Esophagus muscularis mucosa (tissue), 4 donors: ENCODE measurements at regions not wholly inside any gene's neighbourhood (a gene's known extent, or its start where the extent isn't known, plus 50 kb on each side); places are given as distances from the start of the nearest gene placed in this dataset.

Experiments used
- DNase-seq: peaks from one replicate; pipeline ENCODE4 v3.0.0-alpha.2; 2017; ENCODE audit errors: extremely low spot score
- H3K27ac ChIP-seq, 4 donors: fragments of 200-600 bp; sonication (generic); replicated peaks in 1 of 4; 1 replicate in 3 of 4; 2 replicates in 1 of 4; pipeline ENCODE4 v1.5.1; 2016 to 2019; ENCODE audit warnings: mild to moderate bottlenecking in 1 of 4
- H3K27me3 ChIP-seq, 4 donors: fragments of 200-600 bp; sonication (generic); one replicate each; pipeline versions ENCODE4 v1.5.1 to v1.6.0; 2016 to 2019
- H3K36me3 ChIP-seq, 4 donors: fragments of 200-600 bp; sonication (generic); one replicate each; pipeline ENCODE4 v1.5.1; 2016 to 2019
- H3K4me1 ChIP-seq, 4 donors: fragments of 200-600 bp; sonication (generic); one replicate each; pipeline ENCODE4 v1.5.1; 2016 to 2019
- H3K4me3 ChIP-seq, 4 donors: fragments of 200-600 bp; sonication (generic); 1 replicate in 2 of 4; 2 replicates in 2 of 4; pipeline ENCODE4 v1.5.1; 2016 to 2019; ENCODE audit warnings: mild to moderate bottlenecking in 4 of 4, moderate library complexity in 1 of 4
- H3K9me3 ChIP-seq, 4 donors: fragments of 200-600 bp; sonication (generic); 1 replicate in 3 of 4; 2 replicates in 1 of 4; pipeline ENCODE4 v1.5.1; 2016 to 2019
- EP300 ChIP-seq: sonication (generic); formaldehyde crosslinking; IDR thresholded peaks from one replicate; pipeline ENCODE4 v1.6.1; 2017; ENCODE audit warnings: antibody characterized with exemption
- POLR2A ChIP-seq: fragments of 450-650 bp; IDR thresholded peaks from one replicate; pipeline ENCODE4 v1.6.1; 2017; ENCODE audit warnings: antibody characterized with exemption, moderate library complexity, mild to moderate bottlenecking, low read depth
- POLR2AphosphoS5 ChIP-seq, 2 donors: sonication (generic); formaldehyde crosslinking; IDR thresholded peaks; one replicate each; pipeline ENCODE4 v1.6.1; 2017; ENCODE audit warnings: antibody characterized with exemption in 2 of 2
- WGBS: methylation state at CpG from one replicate; pipeline ENCODE4 v1.1.5; 2018; 5-methylcytosine and 5-hydroxymethylcytosine counted together
- intact Hi-C: fragments of 100-400 bp; cut with DNase I; formaldehyde crosslinking; loops from one replicate; pipeline ENCODE4 v1.15.1; 2023
- TF ChIP-seq, protein P1 (sequence below), 3 experiments: fragments of 200-600 bp in 2 of 3; fragments of 450-650 bp in 1 of 3; sonication (generic) in 2 of 3; IDR thresholded peaks; one replicate each; pipeline ENCODE4 v1.5.1; 2017 to 2019; ENCODE audit warnings: antibody characterized with exemption in 3 of 3, mild to moderate bottlenecking in 2 of 3, moderate library complexity in 1 of 3

DNA sequence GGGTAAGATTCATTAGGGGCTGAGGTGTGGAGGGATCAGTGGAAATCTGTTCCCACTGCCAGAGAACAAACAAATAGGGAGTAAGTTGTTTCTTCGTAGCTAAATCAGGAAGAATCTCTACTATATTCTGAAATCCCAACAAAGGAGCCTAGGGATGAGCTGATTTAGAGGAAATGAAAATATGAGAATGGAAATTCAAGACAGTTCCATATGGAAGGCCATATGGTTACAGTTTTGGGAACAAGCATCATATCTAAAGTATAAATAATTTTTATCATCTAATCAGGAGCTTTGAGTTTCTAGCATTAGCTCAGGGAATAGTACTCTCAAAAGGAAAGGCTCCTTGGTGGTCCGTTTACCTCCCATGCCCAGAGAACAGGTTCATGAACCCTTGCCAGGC, 218.2 kb downstream of the AASDH start:
- H3K4me3 ChIP-seq, result no peak overlapping the region
- H3K4me1 ChIP-seq, result no peaks in the 10 kb centered on the region
- TF ChIP-seq EP300 (no peak), POLR2AphosphoS5 (IDR thresholded peaks at IDR 0.05) (no peak), POLR2A (no peak)
- TF ChIP-seq, protein P1, sequence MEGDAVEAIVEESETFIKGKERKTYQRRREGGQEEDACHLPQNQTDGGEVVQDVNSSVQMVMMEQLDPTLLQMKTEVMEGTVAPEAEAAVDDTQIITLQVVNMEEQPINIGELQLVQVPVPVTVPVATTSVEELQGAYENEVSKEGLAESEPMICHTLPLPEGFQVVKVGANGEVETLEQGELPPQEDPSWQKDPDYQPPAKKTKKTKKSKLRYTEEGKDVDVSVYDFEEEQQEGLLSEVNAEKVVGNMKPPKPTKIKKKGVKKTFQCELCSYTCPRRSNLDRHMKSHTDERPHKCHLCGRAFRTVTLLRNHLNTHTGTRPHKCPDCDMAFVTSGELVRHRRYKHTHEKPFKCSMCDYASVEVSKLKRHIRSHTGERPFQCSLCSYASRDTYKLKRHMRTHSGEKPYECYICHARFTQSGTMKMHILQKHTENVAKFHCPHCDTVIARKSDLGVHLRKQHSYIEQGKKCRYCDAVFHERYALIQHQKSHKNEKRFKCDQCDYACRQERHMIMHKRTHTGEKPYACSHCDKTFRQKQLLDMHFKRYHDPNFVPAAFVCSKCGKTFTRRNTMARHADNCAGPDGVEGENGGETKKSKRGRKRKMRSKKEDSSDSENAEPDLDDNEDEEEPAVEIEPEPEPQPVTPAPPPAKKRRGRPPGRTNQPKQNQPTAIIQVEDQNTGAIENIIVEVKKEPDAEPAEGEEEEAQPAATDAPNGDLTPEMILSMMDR (IDR thresholded peaks at IDR 0.05), result no peak
- WGBS, result 88% methylated on average over 2 of the region's 2 CpGs
- no peak for DNase-seq
- peaks cover 0 to 2% (median 0%) of the 10 kb centered on the region in 4 donors for H3K9me3 ChIP-seq
- H3K36me3 ChIP-seq, result no peaks in the 10 kb centered on the region
- H3K27ac ChIP-seq, result no peak overlapping the region
- intact Hi-C loops, result no loop called here
- no peaks in the 10 kb centered on the region for H3K27me3 ChIP-seq

DNA sequence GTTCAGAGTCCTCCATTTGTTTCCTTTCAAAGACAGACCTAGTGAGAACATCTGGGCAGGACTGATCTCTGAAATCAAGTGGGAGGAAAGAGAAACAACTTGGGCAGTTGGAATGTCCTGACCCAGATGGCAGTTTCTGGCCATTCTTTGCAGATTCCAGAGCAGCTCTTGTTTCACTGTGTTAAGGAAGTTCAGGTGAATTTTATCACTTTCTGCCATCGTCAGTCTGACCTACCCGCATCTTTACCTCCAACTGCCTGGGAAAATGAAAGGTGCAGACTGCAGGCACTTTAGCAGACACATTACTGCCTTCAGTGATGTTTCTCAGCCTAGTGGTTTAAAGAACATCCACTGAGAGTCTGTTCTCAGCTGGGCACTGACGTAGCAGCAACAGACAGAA, 216.2 kb downstream of the CEP135 start:
- H3K36me3 ChIP-seq, result no peaks in the 10 kb centered on the region
- DNase-seq, result no peak
- intact Hi-C loops, result no loop called here
- H3K9me3 ChIP-seq, result peaks cover 0 to 2% (median 0%) of the 10 kb centered on the region in 4 donors
- no peaks in the 10 kb centered on the region for H3K27me3 ChIP-seq
- TF ChIP-seq POLR2A (no peak), EP300 (no peak), POLR2AphosphoS5 (IDR thresholded peaks at IDR 0.05) (no peak)
- TF ChIP-seq, protein P1 (IDR thresholded peaks at IDR 0.05), result no peak
- WGBS, result 80% methylated on average over 3 of the region's 3 CpGs
- no peak overlapping the region for H3K4me3 ChIP-seq
- no peaks in the 10 kb centered on the region for H3K4me1 ChIP-seq
- H3K27ac ChIP-seq, result no peak overlapping the region

DNA sequence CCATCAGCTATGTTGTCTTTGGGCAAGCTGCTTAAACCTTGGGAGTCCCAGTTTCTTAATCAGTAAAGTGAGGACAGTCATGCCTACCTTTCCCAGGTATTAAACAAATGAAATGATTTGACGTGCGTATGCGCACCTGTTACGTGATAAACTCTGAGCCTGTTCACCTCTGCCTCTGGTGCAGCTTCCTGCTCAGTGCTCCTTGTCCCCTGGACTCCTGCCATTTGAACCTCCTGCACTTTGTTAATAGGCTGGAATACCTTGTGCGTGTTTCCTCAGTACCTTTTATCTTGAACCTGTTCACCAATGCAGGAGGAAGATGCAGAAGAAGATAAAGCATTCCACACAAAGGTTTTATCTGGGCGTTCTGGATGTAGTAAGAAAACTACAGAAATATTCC, 211.9 kb downstream of the CEP135 start:
- Histone ChIP-seq H3K27ac (no peak overlapping the region), H3K9me3 (no peaks in the 10 kb centered on the region), H3K4me1 (no peaks in the 10 kb centered on the region), H3K4me3 (no peak overlapping the region), H3K27me3 (no peaks in the 10 kb centered on the region), H3K36me3 (no peaks in the 10 kb centered on the region)
- TF ChIP-seq EP300 (no peak), POLR2A (no peak), POLR2AphosphoS5 (IDR thresholded peaks at IDR 0.05) (no peak)
- TF ChIP-seq, protein P1 (IDR thresholded peaks at IDR 0.05), result no peak
- DNase-seq, result no peak
- intact Hi-C loops, result no loop called here
- WGBS, result 91% methylated on average over 6 of the region's 6 CpGs

DNA sequence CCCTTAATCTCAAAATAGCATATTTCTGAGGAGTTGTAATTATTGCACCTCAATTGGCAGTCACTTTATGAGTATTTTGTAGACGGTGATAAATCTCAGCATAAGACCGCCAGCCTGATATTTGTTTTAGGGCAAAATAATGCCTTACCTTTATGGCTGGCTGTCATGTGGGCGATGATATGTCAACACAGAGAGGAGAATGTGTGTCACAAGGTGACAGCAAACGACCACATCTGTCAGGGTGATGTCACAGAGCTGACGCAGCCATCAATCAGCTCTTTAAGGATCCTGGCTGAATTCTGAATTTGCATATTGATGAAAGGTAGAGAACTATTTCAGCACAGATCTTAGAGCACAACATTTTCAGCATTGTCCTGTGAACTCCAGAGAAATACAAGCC, 209.7 kb downstream of the CEP135 start:
- H3K36me3 ChIP-seq, result no peaks in the 10 kb centered on the region
- intact Hi-C loops, result no loop called here
- no peak overlapping the region for H3K4me3 ChIP-seq
- no peak for DNase-seq
- WGBS, result 83% methylated on average over 5 of the region's 5 CpGs
- no peak overlapping the region for H3K27ac ChIP-seq
- no peak for TF ChIP-seq EP300
- no peak for TF ChIP-seq POLR2A
- TF ChIP-seq POLR2AphosphoS5 (IDR thresholded peaks at IDR 0.05), result no peak
- TF ChIP-seq, protein P1 (IDR thresholded peaks at IDR 0.05), result no peak
- H3K9me3 ChIP-seq, result no peaks in the 10 kb centered on the region
- no peaks in the 10 kb centered on the region for H3K4me1 ChIP-seq
- no peaks in the 10 kb centered on the region for H3K27me3 ChIP-seq

DNA sequence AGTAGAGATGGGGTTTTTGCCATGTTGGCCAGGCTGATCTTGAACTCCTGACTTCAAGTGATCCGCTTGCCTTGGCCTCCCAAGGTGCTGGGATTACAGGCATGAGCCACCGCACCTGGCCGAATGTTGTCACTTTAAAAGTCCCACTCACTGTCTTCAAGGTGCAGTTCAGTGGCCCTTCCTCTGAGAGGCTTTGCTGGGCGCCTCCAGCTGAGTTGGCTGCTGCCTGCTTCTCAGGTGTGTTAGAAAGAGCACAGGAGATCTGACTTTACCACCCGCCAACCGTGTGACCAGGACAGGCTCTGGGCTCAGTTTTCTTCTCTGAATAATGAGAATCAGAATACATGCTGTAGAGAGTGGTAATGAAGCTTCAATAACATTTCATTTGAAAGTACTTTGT, 207.4 kb downstream of the CEP135 start:
- no peaks in the 10 kb centered on the region for H3K4me1 ChIP-seq
- H3K4me3 ChIP-seq, result no peak overlapping the region
- no peak for DNase-seq
- H3K27ac ChIP-seq, result no peak overlapping the region
- intact Hi-C loops, result no loop called here
- H3K36me3 ChIP-seq, result no peaks in the 10 kb centered on the region
- H3K27me3 ChIP-seq, result no peaks in the 10 kb centered on the region
- TF ChIP-seq EP300 (no peak), POLR2AphosphoS5 (IDR thresholded peaks at IDR 0.05) (no peak), POLR2A (no peak)
- TF ChIP-seq, protein P1 (IDR thresholded peaks at IDR 0.05), result no peak
- 93% methylated on average over 6 of the region's 6 CpGs for WGBS
- H3K9me3 ChIP-seq, result no peaks in the 10 kb centered on the region
